LNCAP (cell line): ENCODE measurements at regions not wholly inside any gene's neighbourhood (a gene's known extent, or its start where the extent isn't known, plus 50 kb on each side); places are given as distances from the start of the nearest gene placed in this dataset.

Experiments
- CTCF ChIP-seq: fragments of 450-650 bp; IDR thresholded peaks from 2 replicates; pipeline ENCODE4 v1.5.1; 2017; ENCODE audit warnings: mild to moderate bottlenecking

GRCh38 chr7:57343901-57344622, 105.9 kb upstream of the ZNF716 start:
- no peak for TF ChIP-seq CTCF

- TF ChIP-seq CTCF = no peak
These were observed 105.0 kb upstream of the ZNF716 start for GRCh38 chr7:57344957-57345356.

GRCh38 chr7:57348646-57349269, 101.2 kb upstream of the ZNF716 start:
- TF ChIP-seq CTCF = no peak

GRCh38 chr7:57354195-57354594, 95.8 kb upstream of the ZNF716 start:
- no peak for TF ChIP-seq CTCF

GRCh38 chr7:57354679-57355338, 95.2 kb upstream of the ZNF716 start:
- TF ChIP-seq CTCF = no peak

- TF ChIP-seq CTCF = no peak
These were observed 88.6 kb upstream of the ZNF716 start for GRCh38 chr7:57361406-57361805.

- TF ChIP-seq CTCF = no peak
These were observed 87.1 kb upstream of the ZNF716 start for GRCh38 chr7:57362868-57363267.
